ENCODE measurements at regions not wholly inside any gene's neighbourhood (a gene's known extent, or its start where the extent isn't known, plus 50 kb on each side); places are given as distances from the start of the nearest gene placed in this dataset.

GRCh38 chr3:194973366-194974000 lies 287.8 kb downstream of the FAM43A start:
- TF ChIP-seq POLR2AphosphoS5 (IDR thresholded peaks at IDR 0.05; ENCODE audit: low read depth, low read length) (no peak), FOXP2 (optimal IDR thresholded peaks at IDR 0.05; ENCODE audit: borderline replicate concordance, extremely low read depth, extremely low read length, insufficient read depth) (no peak)

Data from PFSK-1 (cell line).